ENCODE measurements at regions not wholly inside any gene's neighbourhood (a gene's known extent, or its start where the extent isn't known, plus 50 kb on each side); places are given as distances from the start of the nearest gene placed in this dataset.

DNA sequence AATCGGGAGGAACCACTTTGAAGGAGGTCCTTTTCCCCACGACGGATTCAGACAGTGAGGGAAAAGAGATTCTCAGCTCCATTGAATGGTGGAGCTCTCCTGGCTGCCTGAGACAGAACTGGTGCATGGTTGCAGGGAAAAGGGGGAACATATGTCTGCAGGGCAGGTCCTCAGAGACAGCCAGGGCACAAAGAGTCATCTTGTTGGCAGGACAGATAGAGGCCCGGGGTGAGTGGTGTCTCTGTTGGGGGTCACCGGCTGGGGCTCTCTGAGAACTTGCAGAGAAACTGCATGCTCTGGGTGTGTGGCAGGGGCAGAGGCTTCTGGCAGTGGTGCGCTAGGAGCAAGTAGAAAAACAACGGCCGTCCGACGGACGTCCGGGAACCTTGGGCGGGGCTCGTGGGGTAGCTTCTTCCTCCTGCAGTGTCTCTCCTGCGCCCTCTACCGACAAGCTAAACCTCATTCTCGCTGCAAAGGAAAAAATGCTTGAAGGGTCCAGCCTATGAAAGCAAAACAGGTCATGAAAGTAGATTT, 94.3 kb downstream of the CDCA7 start (continued):
- TF ChIP-seq TEF (CRISPR knock-in tag; IDR thresholded peaks at IDR 0.05) (no peak), ZNF333 (CRISPR knock-in tag; IDR thresholded peaks at IDR 0.05; ENCODE audit: borderline replicate concordance) (peak; percentile 60; the same call in 1 of the 2 replicates), GATAD1 (CRISPR knock-in tag; IDR thresholded peaks at IDR 0.05) (peak; percentile 57; the same call in 1 of the 2 replicates), MYC (CRISPR knock-in tag; IDR thresholded peaks at IDR 0.05; ENCODE audit: borderline replicate concordance) (peak; percentile 21; the same call in 1 of the 2 replicates), ZSCAN20 (CRISPR knock-in tag; IDR thresholded peaks at IDR 0.05; ENCODE audit: borderline replicate concordance) (no peak), ZNF33B (CRISPR knock-in tag; IDR thresholded peaks at IDR 0.05) (no peak), MED8 (CRISPR knock-in tag; IDR thresholded peaks at IDR 0.05; ENCODE audit: insufficient replicate concordance) (no peak), ZNF337 (CRISPR knock-in tag; IDR thresholded peaks at IDR 0.05; ENCODE audit: borderline replicate concordance, low read depth) (no peak), CREBL2 (CRISPR knock-in tag; IDR thresholded peaks at IDR 0.05; ENCODE audit: borderline replicate concordance) (no peak), GABPB1 (CRISPR knock-in tag; IDR thresholded peaks at IDR 0.05) (peak; percentile 83), ARHGAP35 (CRISPR knock-in tag; IDR thresholded peaks at IDR 0.05; ENCODE audit: borderline replicate concordance) (no peak), ZNF121 (CRISPR knock-in tag; IDR thresholded peaks at IDR 0.05) (no peak), RARA (CRISPR knock-in tag; IDR thresholded peaks at IDR 0.05) (peak; percentile 21; the same call in 1 of the 2 replicates), HMG20A (CRISPR knock-in tag; IDR thresholded peaks at IDR 0.05; ENCODE audit: borderline replicate concordance) (no peak), ZNF672 (CRISPR knock-in tag; IDR thresholded peaks at IDR 0.05) (no peak), KLF9 (CRISPR knock-in tag; IDR thresholded peaks at IDR 0.05; ENCODE audit: low read depth) (no peak), KDM4B (CRISPR knock-in tag; IDR thresholded peaks at IDR 0.05) (no peak), ZNF841 (CRISPR knock-in tag; IDR thresholded peaks at IDR 0.05; ENCODE audit: borderline replicate concordance) (no peak), ZNF207 (IDR thresholded peaks at IDR 0.05; ENCODE audit: borderline replicate concordance) (no peak), ZNF143 (CRISPR knock-in tag; IDR thresholded peaks at IDR 0.05) (0 out of 2 replicates have a peak, but pooled peaks have one; percentile 29), ZNF883 (CRISPR knock-in tag; IDR thresholded peaks at IDR 0.05; ENCODE audit: not compliant biosample characterization) (no peak), ATF1 (CRISPR knock-in tag; IDR thresholded peaks at IDR 0.05) (no peak)
- TF ChIP-seq, protein P1, sequence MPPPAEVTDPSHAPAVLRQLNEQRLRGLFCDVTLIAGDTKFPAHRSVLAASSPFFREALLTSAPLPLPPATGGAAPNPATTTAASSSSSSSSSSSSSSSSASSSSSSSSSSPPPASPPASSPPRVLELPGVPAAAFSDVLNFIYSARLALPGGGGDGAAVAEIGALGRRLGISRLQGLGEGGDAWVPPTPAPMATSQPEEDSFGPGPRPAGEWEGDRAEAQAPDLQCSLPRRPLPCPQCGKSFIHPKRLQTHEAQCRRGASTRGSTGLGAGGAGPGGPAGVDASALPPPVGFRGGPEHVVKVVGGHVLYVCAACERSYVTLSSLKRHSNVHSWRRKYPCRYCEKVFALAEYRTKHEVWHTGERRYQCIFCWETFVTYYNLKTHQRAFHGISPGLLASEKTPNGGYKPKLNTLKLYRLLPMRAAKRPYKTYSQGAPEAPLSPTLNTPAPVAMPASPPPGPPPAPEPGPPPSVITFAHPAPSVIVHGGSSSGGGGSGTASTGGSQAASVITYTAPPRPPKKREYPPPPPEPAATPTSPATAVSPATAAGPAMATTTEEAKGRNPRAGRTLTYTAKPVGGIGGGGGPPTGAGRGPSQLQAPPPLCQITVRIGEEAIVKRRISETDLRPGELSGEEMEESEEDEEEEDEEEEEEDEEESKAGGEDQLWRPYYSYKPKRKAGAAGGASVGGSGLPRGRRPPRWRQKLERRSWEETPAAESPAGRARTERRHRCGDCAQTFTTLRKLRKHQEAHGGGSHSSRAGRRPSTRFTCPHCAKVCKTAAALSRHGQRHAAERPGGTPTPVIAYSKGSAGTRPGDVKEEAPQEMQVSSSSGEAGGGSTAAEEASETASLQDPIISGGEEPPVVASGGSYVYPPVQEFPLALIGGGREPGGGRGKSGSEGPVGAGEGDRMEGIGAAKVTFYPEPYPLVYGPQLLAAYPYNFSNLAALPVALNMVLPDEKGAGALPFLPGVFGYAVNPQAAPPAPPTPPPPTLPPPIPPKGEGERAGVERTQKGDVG (CRISPR knock-in tag; IDR thresholded peaks at IDR 0.05; ENCODE audit: borderline replicate concordance): no peak
- TF ChIP-seq, protein P2, sequence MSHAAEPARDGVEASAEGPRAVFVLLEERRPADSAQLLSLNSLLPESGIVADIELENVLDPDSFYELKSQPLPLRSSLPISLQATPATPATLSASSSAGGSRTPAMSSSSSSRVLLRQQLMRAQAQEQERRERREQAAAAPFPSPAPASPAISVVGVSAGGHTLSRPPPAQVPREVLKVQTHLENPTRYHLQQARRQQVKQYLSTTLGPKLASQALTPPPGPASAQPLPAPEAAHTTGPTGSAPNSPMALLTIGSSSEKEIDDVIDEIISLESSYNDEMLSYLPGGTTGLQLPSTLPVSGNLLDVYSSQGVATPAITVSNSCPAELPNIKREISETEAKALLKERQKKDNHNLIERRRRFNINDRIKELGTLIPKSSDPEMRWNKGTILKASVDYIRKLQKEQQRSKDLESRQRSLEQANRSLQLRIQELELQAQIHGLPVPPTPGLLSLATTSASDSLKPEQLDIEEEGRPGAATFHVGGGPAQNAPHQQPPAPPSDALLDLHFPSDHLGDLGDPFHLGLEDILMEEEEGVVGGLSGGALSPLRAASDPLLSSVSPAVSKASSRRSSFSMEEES (CRISPR knock-in tag; IDR thresholded peaks at IDR 0.05): 0 out of 2 replicates have a peak, but pooled peaks have one; percentile 20

Data from HepG2 (cell line).